Left lung (tissue), 4 donors: ENCODE measurements at regions not wholly inside any gene's neighbourhood (a gene's known extent, or its start where the extent isn't known, plus 50 kb on each side); places are given as distances from the start of the nearest gene placed in this dataset.
A peak's percentile ranks its signal among the peaks of the same experiment; 100 is the strongest.

Experiments used
- ATAC-seq: fragments of 200-7000 bp; cut with Tn5 transposase; one replicate; pipeline ENCODE4 v1.9.1; 2020; ENCODE audit warnings: moderate library complexity
- DNase-seq, 4 donors: peaks; one replicate each; pipeline ENCODE4 v3.0.0-alpha.2; 2013 to 2020
- H3K27ac ChIP-seq, 2 donors: fragments of 200-600 bp; sonication (generic) in 1 of 2; one replicate each; pipeline versions ENCODE4 v1.5.0 to v1.8.0; 2020 to 2021
- H3K27me3 ChIP-seq, 2 donors: fragments of 200-600 bp; sonication (generic) in 1 of 2; one replicate each; pipeline versions ENCODE4 v1.5.0 to v1.8.0; 2020 to 2021
- H3K36me3 ChIP-seq, 2 donors: fragments of 200-600 bp; sonication (generic) in 1 of 2; one replicate each; pipeline versions ENCODE4 v1.5.0 to v1.8.0; 2020 to 2021
- H3K4me1 ChIP-seq, 2 donors: fragments of 200-600 bp; one replicate each; pipeline ENCODE4 v1.8.0; 2021
- H3K4me3 ChIP-seq, 2 donors: fragments of 200-600 bp; sonication (generic) in 1 of 2; one replicate each; pipeline versions ENCODE4 v1.5.0 to v1.8.0; 2020 to 2021; ENCODE audit warnings: mild to moderate bottlenecking in 1 of 2
- H3K9me3 ChIP-seq, 2 donors: fragments of 200-600 bp; sonication (generic) in 1 of 2; one replicate each; pipeline versions ENCODE4 v1.5.0 to v1.8.0; 2020 to 2021
- intact Hi-C, 2 donors: fragments of 100-400 bp; cut with DNase I; formaldehyde crosslinking; loops; one replicate each; pipeline versions ENCODE4 v1.11.2 to v1.14.2; 2022
- TF ChIP-seq, protein P1 (sequence below), 2 donors: fragments of 200-600 bp; sonication (generic) in 1 of 2; IDR thresholded peaks; one replicate each; pipeline versions ENCODE4 v1.5.0 to v1.8.0; 2021; ENCODE audit warnings: antibody characterized with exemption in 2 of 2
- donor health status: DM: no; HTN: yes; CAD: no.
- donor health status: DM: no; HTN: no; CAD: no.

DNA sequence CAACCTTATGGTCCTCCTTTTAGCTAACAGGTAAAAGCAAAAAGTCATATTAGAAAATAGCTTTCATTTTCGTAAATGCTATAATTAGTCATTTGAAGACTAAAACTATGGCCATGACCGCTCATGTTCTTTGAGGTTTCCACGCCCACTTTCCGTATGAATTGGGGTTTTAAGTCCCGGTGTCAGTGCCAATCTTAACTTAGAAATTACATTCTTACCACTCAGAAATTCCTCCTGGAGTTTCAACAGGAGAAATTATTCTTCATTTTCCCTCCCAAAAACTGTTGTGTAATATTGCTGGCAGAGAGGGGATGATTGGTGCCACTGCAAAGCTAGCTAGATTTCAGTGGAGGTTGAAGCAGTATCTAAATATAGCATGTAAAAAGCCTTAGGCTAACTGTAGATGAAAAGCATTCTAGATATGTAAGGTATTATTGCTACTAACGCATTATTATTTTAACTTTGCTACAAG, 71.0 kb upstream of the MDFIC2 start:
- ATAC-seq: no peak
- Histone ChIP-seq H3K9me3 (no peaks in the 10 kb centered on the region), H3K27me3 (no peaks in the 10 kb centered on the region), H3K36me3 (no peaks in the 10 kb centered on the region), H3K27ac (no peak overlapping the region), H3K4me3 (no peak overlapping the region), H3K4me1 (no peaks in the 10 kb centered on the region)
- intact Hi-C loops: no loop called here
- peak in 1 of 4 donors; percentile 5 for DNase-seq
- TF ChIP-seq, protein P1, sequence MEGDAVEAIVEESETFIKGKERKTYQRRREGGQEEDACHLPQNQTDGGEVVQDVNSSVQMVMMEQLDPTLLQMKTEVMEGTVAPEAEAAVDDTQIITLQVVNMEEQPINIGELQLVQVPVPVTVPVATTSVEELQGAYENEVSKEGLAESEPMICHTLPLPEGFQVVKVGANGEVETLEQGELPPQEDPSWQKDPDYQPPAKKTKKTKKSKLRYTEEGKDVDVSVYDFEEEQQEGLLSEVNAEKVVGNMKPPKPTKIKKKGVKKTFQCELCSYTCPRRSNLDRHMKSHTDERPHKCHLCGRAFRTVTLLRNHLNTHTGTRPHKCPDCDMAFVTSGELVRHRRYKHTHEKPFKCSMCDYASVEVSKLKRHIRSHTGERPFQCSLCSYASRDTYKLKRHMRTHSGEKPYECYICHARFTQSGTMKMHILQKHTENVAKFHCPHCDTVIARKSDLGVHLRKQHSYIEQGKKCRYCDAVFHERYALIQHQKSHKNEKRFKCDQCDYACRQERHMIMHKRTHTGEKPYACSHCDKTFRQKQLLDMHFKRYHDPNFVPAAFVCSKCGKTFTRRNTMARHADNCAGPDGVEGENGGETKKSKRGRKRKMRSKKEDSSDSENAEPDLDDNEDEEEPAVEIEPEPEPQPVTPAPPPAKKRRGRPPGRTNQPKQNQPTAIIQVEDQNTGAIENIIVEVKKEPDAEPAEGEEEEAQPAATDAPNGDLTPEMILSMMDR (IDR thresholded peaks at IDR 0.05): no peak

DNA sequence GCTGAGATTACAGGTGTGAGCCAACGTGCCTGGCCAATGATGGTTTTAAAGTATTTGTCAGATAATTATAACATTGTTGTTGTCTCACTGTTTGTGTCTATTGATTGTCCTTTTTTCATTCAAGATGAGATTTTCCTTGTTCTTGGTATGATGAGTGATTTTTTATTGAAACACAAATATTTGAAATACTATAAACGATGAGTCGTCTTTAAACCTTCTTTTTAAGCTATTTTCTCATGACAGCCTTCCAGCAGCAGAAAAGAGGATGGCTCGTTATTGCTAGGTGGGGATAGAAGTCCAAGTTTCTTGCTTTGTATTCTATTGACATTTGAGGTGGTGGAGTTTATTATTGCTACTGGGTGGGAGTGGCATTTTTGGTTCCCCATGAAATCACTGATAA, 61.7 kb upstream of the MDFIC2 start:
- Histone ChIP-seq H3K4me3 (no peak overlapping the region), H3K36me3 (no peaks in the 10 kb centered on the region), H3K4me1 (no peaks in the 10 kb centered on the region), H3K27me3 (no peaks in the 10 kb centered on the region), H3K27ac (no peak overlapping the region), H3K9me3 (peaks cover 0 to 2% of the 10 kb centered on the region in 2 donors)
- TF ChIP-seq, protein P1 (IDR thresholded peaks at IDR 0.05): no peak
- DNase-seq: no peak
- ATAC-seq: no peak
- intact Hi-C loops: no loop called here
